HG03439 (cell line): ENCODE measurements at regions not wholly inside any gene's neighbourhood (a gene's known extent, or its start where the extent isn't known, plus 50 kb on each side); places are given as distances from the start of the nearest gene placed in this dataset.
A peak's percentile ranks its signal among the peaks of the same experiment; 100 is the strongest.

Experiments
- ATAC-seq: cut with Tn5 transposase; IDR thresholded peaks from one replicate; pipeline ENCODE4 v1.9.1; 2021; ENCODE audit warnings: mild to moderate bottlenecking, moderate library complexity; ENCODE audit not compliant: unreplicated experiment

DNA sequence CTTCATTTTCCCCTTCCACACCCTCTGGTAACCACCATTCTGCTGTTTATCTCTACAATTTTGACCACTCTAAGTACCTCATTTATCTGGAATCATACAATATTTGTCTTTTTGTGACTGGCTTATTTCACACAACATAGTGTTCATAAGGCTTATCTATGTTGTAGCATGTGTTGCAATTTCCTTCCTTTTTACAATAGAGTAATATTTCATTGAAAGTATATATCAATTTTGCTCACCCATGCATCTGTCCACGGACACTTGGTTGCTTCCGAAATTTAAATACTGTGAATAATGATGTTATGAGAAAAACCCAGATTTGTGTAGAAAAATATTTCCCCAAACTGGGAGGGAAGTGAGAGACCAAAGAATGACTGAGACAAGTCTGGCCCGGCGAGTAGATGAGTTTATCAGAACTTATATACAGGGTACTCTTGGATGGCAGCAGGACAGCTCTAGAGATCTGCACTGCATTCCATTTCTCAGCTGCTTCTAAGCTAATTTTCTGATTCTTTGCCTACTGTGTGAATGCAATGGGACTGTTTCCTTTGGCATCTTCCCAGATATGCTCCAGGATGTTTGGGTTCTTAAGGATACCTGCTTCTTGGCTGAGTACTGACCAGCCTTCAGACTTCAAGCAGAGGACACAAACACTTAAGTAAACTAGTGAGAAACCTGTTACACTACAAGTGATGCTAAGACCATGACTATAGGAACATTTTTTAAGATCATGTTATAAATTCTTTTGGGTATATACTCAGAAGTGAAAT, 834.0 kb upstream of the PCDH9 start:
- no peak for ATAC-seq

- ATAC-seq = no peak
Measured at GRCh38 chr13:68063181-68063580, 833.0 kb upstream of the PCDH9 start.

GRCh38 chr13:68057836-68058235, 827.7 kb upstream of the PCDH9 start:
- no peak for ATAC-seq

GRCh38 chr13:68056816-68057710, 826.9 kb upstream of the PCDH9 start:
- no peak for ATAC-seq

DNA sequence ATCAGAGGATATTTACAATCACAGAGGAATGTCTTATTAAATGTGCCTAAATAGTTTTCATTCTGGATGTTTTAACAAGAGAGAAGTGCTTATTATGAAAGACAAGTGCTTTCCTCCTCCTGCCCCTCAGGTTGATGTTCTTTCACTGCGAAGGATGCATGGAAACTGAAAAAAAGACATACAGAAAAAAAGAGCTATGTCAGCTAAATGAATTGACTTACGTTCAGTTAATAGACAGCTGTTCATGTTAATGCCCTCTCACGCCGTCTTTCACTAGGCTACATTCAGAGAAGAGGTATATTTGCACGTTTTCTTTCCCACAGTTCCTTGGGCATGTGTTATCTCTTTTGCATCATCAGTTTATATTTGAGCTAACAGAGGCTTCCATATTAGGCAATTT, 821.8 kb upstream of the PCDH9 start:
- ATAC-seq = no peak

GRCh38 chr13:68050761-68051160, 820.6 kb upstream of the PCDH9 start:
- no peak for ATAC-seq

DNA sequence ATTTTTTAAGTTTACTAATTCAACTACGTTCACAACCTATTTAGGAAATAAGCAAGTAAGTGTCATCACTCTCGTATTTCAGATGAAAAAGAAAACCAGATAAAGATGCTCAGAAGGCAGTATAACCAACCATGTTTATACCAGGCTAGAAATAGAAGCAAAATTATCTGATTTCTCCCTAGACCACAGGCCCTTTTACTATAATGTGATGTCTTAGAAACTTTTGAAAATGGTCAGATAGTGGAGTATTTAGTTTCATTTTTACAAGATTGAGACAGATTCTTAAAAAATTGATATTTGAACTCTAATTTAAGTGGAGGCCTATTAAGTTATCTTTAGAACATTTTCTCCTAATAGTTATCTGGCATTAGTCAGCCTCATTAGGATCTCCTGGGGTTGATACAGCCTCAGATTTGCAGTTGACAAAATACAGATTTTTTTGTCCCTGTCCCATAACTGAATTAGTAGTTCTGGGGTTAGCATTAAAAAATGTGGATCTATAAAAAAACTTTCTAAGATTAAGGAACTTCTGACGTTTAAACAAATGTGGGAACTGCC, 818.7 kb upstream of the PCDH9 start:
- ATAC-seq = no peak

DNA sequence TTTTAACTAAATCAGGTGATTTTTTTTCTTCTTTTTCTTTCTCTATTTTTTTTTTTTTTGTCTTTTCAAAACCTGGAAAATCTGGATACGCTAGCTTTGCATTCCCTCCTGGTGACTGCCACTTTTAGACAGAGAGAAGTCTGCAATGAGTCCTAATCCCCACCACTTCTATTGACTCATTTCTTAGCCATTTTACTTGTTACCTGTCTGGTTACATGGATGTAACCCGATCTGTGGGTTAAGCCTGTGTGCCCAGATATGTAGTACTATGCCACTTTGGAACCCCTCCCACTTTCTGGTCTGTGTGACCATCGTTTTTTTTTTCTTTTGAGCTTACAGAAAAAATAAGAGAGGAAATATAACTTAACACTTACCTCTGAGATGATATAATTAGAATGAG, 817.8 kb upstream of the PCDH9 start:
- ATAC-seq = no peak

GRCh38 chr13:68046903-68047302, 816.8 kb upstream of the PCDH9 start:
- ATAC-seq = no peak

DNA sequence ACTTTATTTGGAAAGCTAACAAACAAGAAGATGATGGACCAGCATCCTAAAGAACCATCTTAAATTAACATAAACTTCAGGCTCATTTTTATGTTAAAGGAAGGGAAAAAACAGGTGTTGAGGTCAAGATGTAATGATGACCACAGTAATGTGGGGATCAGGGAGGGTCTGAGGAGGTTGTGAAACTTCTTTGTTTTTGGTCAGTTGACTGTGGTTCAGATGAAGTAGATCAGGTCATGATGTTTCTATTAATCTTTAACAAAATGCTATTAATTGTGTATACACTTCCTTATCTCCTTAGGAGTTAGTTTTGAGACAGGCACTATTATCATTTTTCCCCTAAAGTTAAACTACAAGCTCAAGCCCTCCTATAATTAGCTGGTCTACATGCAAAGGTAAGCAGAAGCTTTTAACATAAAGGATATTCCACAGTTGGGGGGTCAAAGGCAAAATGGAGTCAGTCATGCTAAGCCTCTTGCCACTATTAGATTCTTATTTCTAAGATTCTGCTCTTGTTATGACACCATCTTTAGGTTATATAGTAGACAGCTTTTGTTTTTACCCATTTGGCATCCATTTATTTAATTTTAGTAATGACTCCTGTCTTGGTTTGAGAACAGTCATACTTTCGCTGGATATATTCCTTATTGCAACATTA, 800.1 kb upstream of the PCDH9 start:
- peak; percentile 50 for ATAC-seq

GRCh38 chr13:68028701-68029100, 798.6 kb upstream of the PCDH9 start:
- no peak for ATAC-seq

- no peak for ATAC-seq
Measured at GRCh38 chr13:68027306-68027705, 797.2 kb upstream of the PCDH9 start.

GRCh38 chr13:68026077-68026476, 795.9 kb upstream of the PCDH9 start:
- no peak for ATAC-seq

GRCh38 chr13:68025604-68026003, 795.5 kb upstream of the PCDH9 start:
- ATAC-seq = no peak

DNA sequence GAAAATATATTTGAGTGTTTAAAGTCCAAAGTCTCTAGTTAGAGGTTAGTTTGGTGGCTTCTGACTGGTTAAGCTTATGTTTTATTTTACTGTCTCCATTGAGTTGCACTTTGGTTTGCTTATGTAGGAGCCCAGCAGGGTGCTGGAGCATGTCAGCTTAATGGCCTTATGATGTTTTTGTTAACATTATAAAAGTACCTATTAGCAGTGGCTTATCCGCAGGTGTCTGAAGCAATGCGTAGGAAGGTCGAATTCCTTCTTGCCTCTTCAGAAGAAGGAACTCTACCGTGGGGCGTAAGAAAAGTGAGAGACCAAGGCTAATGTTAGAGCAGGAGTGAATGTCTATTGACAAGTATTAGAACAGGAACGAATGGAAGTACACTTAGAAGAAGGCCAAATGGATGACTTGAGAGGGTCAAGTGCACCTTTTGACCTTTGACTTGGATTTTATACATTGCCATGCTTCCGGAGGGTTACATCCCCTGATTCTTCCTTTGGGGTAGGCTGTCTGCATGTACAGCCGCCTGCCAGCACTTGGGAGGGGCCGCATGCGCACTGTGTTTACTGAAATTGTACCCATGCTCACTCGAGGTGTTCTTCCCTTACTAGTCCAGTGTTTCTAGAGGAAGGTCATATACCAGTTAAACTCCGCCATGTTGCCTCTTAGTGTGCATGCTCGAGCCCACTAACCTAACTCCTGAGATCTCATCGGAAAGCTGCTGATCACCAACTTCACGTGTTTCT, 793.9 kb upstream of the PCDH9 start:
- ATAC-seq = no peak

DNA sequence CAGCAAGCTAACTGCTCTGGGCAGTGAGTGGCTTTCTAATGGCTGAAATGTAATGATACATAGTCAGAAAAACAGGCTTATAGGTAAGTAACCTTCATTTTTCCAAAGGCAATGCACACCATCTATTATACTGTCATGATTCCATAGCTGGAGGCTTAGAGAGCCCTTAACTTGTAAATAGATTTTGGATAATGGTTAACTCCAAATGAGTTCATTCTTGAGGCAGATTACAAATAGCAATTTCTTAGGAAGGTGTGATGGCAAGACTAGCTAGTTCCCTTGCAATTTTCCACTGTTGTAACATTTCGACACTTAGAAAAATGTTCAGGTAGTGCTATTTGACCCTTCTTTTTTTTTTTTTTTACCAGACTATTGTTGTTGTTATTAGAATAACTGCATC, 789.8 kb upstream of the PCDH9 start:
- no peak for ATAC-seq

GRCh38 chr13:68009546-68009945, 779.4 kb upstream of the PCDH9 start:
- ATAC-seq = no peak

- no peak for ATAC-seq
Measured at GRCh38 chr13:68007576-68007975, 777.4 kb upstream of the PCDH9 start.

GRCh38 chr13:67996101-67996500, 766.0 kb upstream of the PCDH9 start:
- ATAC-seq = no peak

GRCh38 chr13:67990868-67991267, 760.7 kb upstream of the PCDH9 start:
- no peak for ATAC-seq

DNA sequence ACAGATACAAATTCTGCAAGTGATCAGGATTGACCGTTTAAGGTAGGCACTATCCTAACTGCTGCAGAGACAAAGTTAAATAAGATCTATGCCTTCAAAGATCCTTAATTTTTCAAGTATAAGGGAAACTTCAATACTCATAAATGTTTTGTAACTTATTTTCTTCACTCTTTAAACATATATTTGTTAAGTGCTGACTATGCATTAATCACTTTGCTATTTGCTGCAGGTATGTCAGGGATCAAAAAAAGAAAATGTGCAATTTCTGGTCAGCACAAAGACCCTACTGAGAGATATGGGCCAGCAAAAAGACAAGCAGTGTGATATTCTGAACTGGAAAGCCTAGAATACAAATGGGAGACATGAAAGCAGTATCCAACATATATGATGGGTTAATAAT, 756.1 kb upstream of the PCDH9 start:
- ATAC-seq = no peak
